Ishikawa (cell line): ENCODE measurements at regions not wholly inside any gene's neighbourhood (a gene's known extent, or its start where the extent isn't known, plus 50 kb on each side); places are given as distances from the start of the nearest gene placed in this dataset.

ENCODE experiments used
- CEBPB ChIP-seq: IDR thresholded peaks from 2 replicates; pipeline ENCODE4 v1.6.1; 2012
- CREB1 ChIP-seq: IDR thresholded peaks from 2 replicates; pipeline ENCODE4 v1.6.1; 2012; ENCODE audit warnings: low read depth
- EGR1 ChIP-seq: IDR thresholded peaks from 2 replicates; pipeline ENCODE4 v1.6.1; 2012
- EP300 ChIP-seq: IDR thresholded peaks from 2 replicates; pipeline ENCODE4 v1.6.1; 2012; ENCODE audit warnings: borderline replicate concordance
- FOXM1 ChIP-seq: IDR thresholded peaks from 2 replicates; pipeline ENCODE4 v1.6.1; 2012; ENCODE audit warnings: low read depth, borderline replicate concordance
- MAX ChIP-seq: IDR thresholded peaks from 2 replicates; pipeline ENCODE4 v1.6.1; 2012
- NFIC ChIP-seq: IDR thresholded peaks from 2 replicates; pipeline ENCODE4 v1.6.1; 2012
- RAD21 ChIP-seq: IDR thresholded peaks from 2 replicates; pipeline ENCODE4 v1.6.1; 2012; ENCODE audit warnings: low read depth
- REST ChIP-seq: IDR thresholded peaks from 2 replicates; pipeline ENCODE4 v1.6.1; 2012; ENCODE audit warnings: low read depth, mild to moderate bottlenecking
- TAF1 ChIP-seq: IDR thresholded peaks from 2 replicates; pipeline ENCODE4 v1.6.1; 2012; ENCODE audit warnings: low read depth, mild to moderate bottlenecking
- TCF12 ChIP-seq: IDR thresholded peaks from 2 replicates; pipeline ENCODE4 v1.6.1; 2012; ENCODE audit warnings: low read depth
- TEAD4 ChIP-seq: IDR thresholded peaks from 2 replicates; pipeline ENCODE4 v1.6.1; 2012
- USF1 ChIP-seq: IDR thresholded peaks from 2 replicates; pipeline ENCODE4 v1.6.1; 2012
- YY1 ChIP-seq: IDR thresholded peaks from 2 replicates; pipeline ENCODE4 v1.6.1; 2012; ENCODE audit warnings: low read depth
- ZBTB7A ChIP-seq: IDR thresholded peaks from 2 replicates; pipeline ENCODE4 v1.6.1; 2012; ENCODE audit warnings: low read depth

- TF ChIP-seq ZBTB7A (no peak), TCF12 (no peak), USF1 (no peak), EP300 (no peak), YY1 (no peak), MAX (no peak), FOXM1 (no peak), REST (no peak)
Observed at GRCh38 chr17:16881239-16881924, 90.5 kb downstream of the TNFRSF13B start.

GRCh38 chr17:16880843-16881230, 91.1 kb downstream of the TNFRSF13B start:
- TF ChIP-seq CREB1 (no peak), REST (no peak), EP300 (no peak), MAX (no peak), ZBTB7A (no peak), EGR1 (no peak), TEAD4 (no peak), RAD21 (no peak)

GRCh38 chr17:16880121-16880842, 91.6 kb downstream of the TNFRSF13B start:
- no peak for TF ChIP-seq MAX
- TF ChIP-seq EP300 = no peak
- TF ChIP-seq NFIC = no peak
- no peak for TF ChIP-seq TCF12
- no peak for TF ChIP-seq REST
- no peak for TF ChIP-seq USF1

- no peak for TF ChIP-seq REST
- no peak for TF ChIP-seq ZBTB7A
- TF ChIP-seq EGR1 = no peak
- no peak for TF ChIP-seq NFIC
- no peak for TF ChIP-seq EP300
- TF ChIP-seq TAF1 = no peak
- TF ChIP-seq CEBPB = no peak
- no peak for TF ChIP-seq FOXM1
- no peak for TF ChIP-seq YY1
- TF ChIP-seq USF1 = no peak
- no peak for TF ChIP-seq RAD21
- TF ChIP-seq TEAD4 = no peak
- no peak for TF ChIP-seq TCF12
Observed at GRCh38 chr17:16879686-16880085, 92.2 kb downstream of the TNFRSF13B start.
